ENCODE measurements at regions not wholly inside any gene's neighbourhood (a gene's known extent, or its start where the extent isn't known, plus 50 kb on each side); places are given as distances from the start of the nearest gene placed in this dataset.

DNA sequence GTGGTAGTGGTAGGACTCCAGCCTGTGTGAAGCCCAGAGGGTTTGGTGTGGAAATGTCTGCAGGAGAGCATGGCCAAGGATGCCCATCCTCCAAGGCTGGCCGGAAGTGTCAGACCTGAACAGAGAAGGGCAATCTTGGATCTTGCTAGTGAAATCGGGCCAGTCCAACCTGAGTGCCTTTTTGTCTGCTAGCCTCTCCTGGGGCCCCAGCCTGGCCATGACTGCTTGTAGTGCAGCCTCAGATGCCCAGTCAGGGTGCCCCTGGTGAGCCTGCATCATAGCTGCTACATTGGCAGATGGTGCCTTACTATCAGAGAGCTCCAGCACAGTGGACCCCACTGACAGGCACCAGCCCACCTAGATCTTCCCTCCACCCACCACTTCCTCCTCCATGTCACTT lies 99.3 kb upstream of the PCDH18 start:
- CTCF ChIA-PET, result interaction anchor here (0.7 to 1.0 kb wide), 2 partner anchors 15 to 20 kb away, joined by 3 read pairs; no protein-coding TSS in a partner anchor
- WGBS (ENCODE audit: low lambda C conversion rate), result no CpG with 5 or more reads among the region's 2 CpGs

DNA sequence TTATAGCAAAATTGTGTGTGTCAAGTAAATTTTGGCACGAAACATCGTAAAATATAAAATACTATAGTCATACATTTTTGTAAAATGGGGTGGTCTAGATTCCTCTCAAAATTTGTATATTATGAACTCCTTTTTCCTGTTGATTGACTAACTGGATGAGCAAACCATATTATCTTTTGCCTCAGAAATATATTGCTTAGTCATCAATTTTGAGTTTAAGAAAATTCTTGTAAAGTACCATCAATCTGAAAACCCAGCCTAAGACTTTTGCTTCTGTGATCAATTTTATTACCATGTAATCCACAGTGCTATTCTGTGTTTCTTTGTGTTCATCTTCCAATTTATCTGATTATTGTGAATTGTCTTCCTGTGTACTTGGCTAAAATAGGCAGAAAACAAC lies 98.0 kb upstream of the PCDH18 start:
- no peak overlapping the region for H3K9ac ChIP-seq
- no peak overlapping the region for H2AFZ ChIP-seq (ENCODE audit: low read depth)
- 95% methylated on average over 2 of the region's 2 CpGs for WGBS (ENCODE audit: low lambda C conversion rate)
- H3K79me2 ChIP-seq (ENCODE audit: insufficient read depth), result no peaks in the 10 kb centered on the region
- H3K27ac ChIP-seq (ENCODE audit: low read depth in 2 of 2, low read length in 1 of 2), result no peak overlapping the region
- no peak for DNase-seq
- H3K36me3 ChIP-seq (replicated peaks in 1 of 2; ENCODE audit: control insufficient read depth in 1 of 2, insufficient read depth in 2 of 2, low read length in 1 of 2), result no peaks in the 10 kb centered on the region
- no peaks in the 10 kb centered on the region for H3K27me3 ChIP-seq (ENCODE audit: insufficient read depth)
- CTCF ChIA-PET, result no interaction called here
- H3K4me1 ChIP-seq (ENCODE audit: control insufficient read depth in 1 of 2, insufficient read depth in 2 of 2, low read depth in 1 of 2, low read length in 1 of 2), result no peaks in the 10 kb centered on the region; a peak in 1 of 4 replicates
- POLR2A ChIA-PET, result no interaction called here
- no peaks in the 10 kb centered on the region for H3K9me2 ChIP-seq
- H4K20me1 ChIP-seq (ENCODE audit: insufficient read depth), result no peaks in the 10 kb centered on the region
- H3K4me3 ChIP-seq (ENCODE audit: low read depth in 2 of 2, low read length in 1 of 2), result no peak overlapping the region
- no peak overlapping the region for H3K4me2 ChIP-seq
- no peak for TF ChIP-seq SMC3 (IDR thresholded peaks at IDR 0.05; ENCODE audit: low read depth, low read length)
- no peak for TF ChIP-seq FOXJ3 (CRISPR knock-in tag; IDR thresholded peaks at IDR 0.05)
- TF ChIP-seq, protein P1, sequence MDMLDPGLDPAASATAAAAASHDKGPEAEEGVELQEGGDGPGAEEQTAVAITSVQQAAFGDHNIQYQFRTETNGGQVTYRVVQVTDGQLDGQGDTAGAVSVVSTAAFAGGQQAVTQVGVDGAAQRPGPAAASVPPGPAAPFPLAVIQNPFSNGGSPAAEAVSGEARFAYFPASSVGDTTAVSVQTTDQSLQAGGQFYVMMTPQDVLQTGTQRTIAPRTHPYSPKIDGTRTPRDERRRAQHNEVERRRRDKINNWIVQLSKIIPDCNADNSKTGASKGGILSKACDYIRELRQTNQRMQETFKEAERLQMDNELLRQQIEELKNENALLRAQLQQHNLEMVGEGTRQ (IDR thresholded peaks at IDR 0.05; ENCODE audit: borderline replicate concordance, low read depth, low read length), result no peak
- no peak for TF ChIP-seq FOSL2 (IDR thresholded peaks at IDR 0.05; ENCODE audit: borderline replicate concordance, low read depth)
- no peak for TF ChIP-seq TAF1 (IDR thresholded peaks at IDR 0.05; ENCODE audit: borderline replicate concordance, low read depth, low read length)
- TF ChIP-seq, protein P2, sequence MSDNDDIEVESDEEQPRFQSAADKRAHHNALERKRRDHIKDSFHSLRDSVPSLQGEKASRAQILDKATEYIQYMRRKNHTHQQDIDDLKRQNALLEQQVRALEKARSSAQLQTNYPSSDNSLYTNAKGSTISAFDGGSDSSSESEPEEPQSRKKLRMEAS (IDR thresholded peaks at IDR 0.05; ENCODE audit: low read depth), result no peak
- TF ChIP-seq RFX5 (IDR thresholded peaks at IDR 0.05; ENCODE audit: low read length), result no peak
- TF ChIP-seq, protein P3, sequence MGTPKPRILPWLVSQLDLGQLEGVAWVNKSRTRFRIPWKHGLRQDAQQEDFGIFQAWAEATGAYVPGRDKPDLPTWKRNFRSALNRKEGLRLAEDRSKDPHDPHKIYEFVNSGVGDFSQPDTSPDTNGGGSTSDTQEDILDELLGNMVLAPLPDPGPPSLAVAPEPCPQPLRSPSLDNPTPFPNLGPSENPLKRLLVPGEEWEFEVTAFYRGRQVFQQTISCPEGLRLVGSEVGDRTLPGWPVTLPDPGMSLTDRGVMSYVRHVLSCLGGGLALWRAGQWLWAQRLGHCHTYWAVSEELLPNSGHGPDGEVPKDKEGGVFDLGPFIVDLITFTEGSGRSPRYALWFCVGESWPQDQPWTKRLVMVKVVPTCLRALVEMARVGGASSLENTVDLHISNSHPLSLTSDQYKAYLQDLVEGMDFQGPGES (IDR thresholded peaks at IDR 0.05; ENCODE audit: low read depth, low read length), result no peak
- no peak for TF ChIP-seq MEF2A (IDR thresholded peaks at IDR 0.05; ENCODE audit: borderline replicate concordance, low read depth)
- no peak for TF ChIP-seq NFIC (IDR thresholded peaks at IDR 0.05; ENCODE audit: borderline replicate concordance)
- no peak for TF ChIP-seq RXRA (IDR thresholded peaks at IDR 0.05; ENCODE audit: borderline replicate concordance, low read depth)
- TF ChIP-seq, protein P4, sequence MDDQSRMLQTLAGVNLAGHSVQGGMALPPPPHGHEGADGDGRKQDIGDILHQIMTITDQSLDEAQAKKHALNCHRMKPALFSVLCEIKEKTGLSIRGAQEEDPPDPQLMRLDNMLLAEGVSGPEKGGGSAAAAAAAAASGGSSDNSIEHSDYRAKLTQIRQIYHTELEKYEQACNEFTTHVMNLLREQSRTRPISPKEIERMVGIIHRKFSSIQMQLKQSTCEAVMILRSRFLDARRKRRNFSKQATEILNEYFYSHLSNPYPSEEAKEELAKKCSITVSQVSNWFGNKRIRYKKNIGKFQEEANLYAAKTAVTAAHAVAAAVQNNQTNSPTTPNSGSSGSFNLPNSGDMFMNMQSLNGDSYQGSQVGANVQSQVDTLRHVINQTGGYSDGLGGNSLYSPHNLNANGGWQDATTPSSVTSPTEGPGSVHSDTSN (IDR thresholded peaks at IDR 0.05), result no peak
- TF ChIP-seq, protein P5, sequence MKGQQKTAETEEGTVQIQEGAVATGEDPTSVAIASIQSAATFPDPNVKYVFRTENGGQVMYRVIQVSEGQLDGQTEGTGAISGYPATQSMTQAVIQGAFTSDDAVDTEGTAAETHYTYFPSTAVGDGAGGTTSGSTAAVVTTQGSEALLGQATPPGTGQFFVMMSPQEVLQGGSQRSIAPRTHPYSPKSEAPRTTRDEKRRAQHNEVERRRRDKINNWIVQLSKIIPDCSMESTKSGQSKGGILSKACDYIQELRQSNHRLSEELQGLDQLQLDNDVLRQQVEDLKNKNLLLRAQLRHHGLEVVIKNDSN (IDR thresholded peaks at IDR 0.05; ENCODE audit: borderline replicate concordance, low read depth), result no peak
- no peak for TF ChIP-seq ELF1 (IDR thresholded peaks at IDR 0.05)
- no peak for TF ChIP-seq POLR2AphosphoS5 (IDR thresholded peaks at IDR 0.05; ENCODE audit: low read depth, low read length)
- TF ChIP-seq RCOR1 (IDR thresholded peaks at IDR 0.05; ENCODE audit: low read length), result no peak
- no peaks in the 10 kb centered on the region for H3K9me3 ChIP-seq
- H3F3A ChIP-seq (replicated peaks; ENCODE audit: insufficient read depth), result no peaks in the 10 kb centered on the region

More for the DNA sequence above, 99.3 kb upstream of the PCDH18 start:
- Histone ChIP-seq H3K79me2 (ENCODE audit: insufficient read depth) (no peaks in the 10 kb centered on the region), H4K20me1 (ENCODE audit: insufficient read depth) (no peaks in the 10 kb centered on the region), H3K4me1 (ENCODE audit: control insufficient read depth in 1 of 2, insufficient read depth in 2 of 2, low read depth in 1 of 2, low read length in 1 of 2) (peaks cover 0 to 3% of the 10 kb centered on the region in 2 experiments; a peak in 1 of 4 replicates), H3K9me2 (no peaks in the 10 kb centered on the region), H3K4me2 (no peak overlapping the region), H3K27me3 (ENCODE audit: insufficient read depth) (no peaks in the 10 kb centered on the region), H2AFZ (ENCODE audit: low read depth) (no peak overlapping the region), H3K27ac (ENCODE audit: low read depth in 2 of 2, low read length in 1 of 2) (no peak overlapping the region), H3K9ac (no peak overlapping the region), H3K36me3 (replicated peaks in 1 of 2; ENCODE audit: control insufficient read depth in 1 of 2, insufficient read depth in 2 of 2, low read length in 1 of 2) (no peaks in the 10 kb centered on the region), H3K9me3 (no peaks in the 10 kb centered on the region), H3K4me3 (ENCODE audit: low read depth in 2 of 2, low read length in 1 of 2) (no peak overlapping the region), H3F3A (replicated peaks; ENCODE audit: insufficient read depth) (no peaks in the 10 kb centered on the region)
- POLR2A ChIA-PET, result no interaction called here
- TF ChIP-seq TCF12 (IDR thresholded peaks at IDR 0.05) (no peak), SIN3A (IDR thresholded peaks at IDR 0.05; ENCODE audit: borderline replicate concordance, low read depth, low read length) (no peak), EZH2phosphoT487 (IDR thresholded peaks at IDR 0.05; ENCODE audit: borderline replicate concordance, low read depth) (no peak), NFIC (IDR thresholded peaks at IDR 0.05; ENCODE audit: borderline replicate concordance) (no peak), NRF1 (IDR thresholded peaks at IDR 0.05; ENCODE audit: low read depth, low read length) (no peak), POLR2AphosphoS5 (IDR thresholded peaks at IDR 0.05; ENCODE audit: low read depth, low read length) (no peak), MEF2A (IDR thresholded peaks at IDR 0.05; ENCODE audit: borderline replicate concordance, low read depth) (no peak), FOXJ3 (CRISPR knock-in tag; IDR thresholded peaks at IDR 0.05) (no peak)
- TF ChIP-seq, protein P1 (IDR thresholded peaks at IDR 0.05; ENCODE audit: borderline replicate concordance, low read depth, low read length), result no peak
- DNase-seq, result no peak
